ENCODE measurements at regions not wholly inside any gene's neighbourhood (a gene's known extent, or its start where the extent isn't known, plus 50 kb on each side); places are given as distances from the start of the nearest gene placed in this dataset.

- no peak for DNase-seq
- no peak overlapping the region for H3K4me3 ChIP-seq (ENCODE audit: low read length)
- peaks cover 6% of the 10 kb centered on the region for H3K9me3 ChIP-seq (ENCODE audit: control insufficient read depth, low read depth, low read length)
- H3K27ac ChIP-seq (ENCODE audit: low read length): no peak overlapping the region
- WGBS (ENCODE audit: insufficient coverage, low lambda C conversion rate): no CpG with 5 or more reads among the region's 1 CpG
- H3K4me1 ChIP-seq (ENCODE audit: control insufficient read depth, insufficient read depth, low read length): no peaks in the 10 kb centered on the region
- no peaks in the 10 kb centered on the region for H3K27me3 ChIP-seq (ENCODE audit: control insufficient read depth, insufficient read depth, low read length)
- no peaks in the 10 kb centered on the region for H3K36me3 ChIP-seq (ENCODE audit: control insufficient read depth, insufficient read depth, low read length)
These were observed 541.7 kb upstream of the PBX1 start for GRCh38 chr1:164017239-164017638.

- WGBS (ENCODE audit: insufficient coverage, low lambda C conversion rate): no CpG with 5 or more reads among the region's 2 CpGs
- H3K27me3 ChIP-seq (ENCODE audit: control insufficient read depth, insufficient read depth, low read length): no peaks in the 10 kb centered on the region
- no peak for DNase-seq
- peaks cover 6% of the 10 kb centered on the region for H3K9me3 ChIP-seq (ENCODE audit: control insufficient read depth, low read depth, low read length)
- no peaks in the 10 kb centered on the region for H3K4me1 ChIP-seq (ENCODE audit: control insufficient read depth, insufficient read depth, low read length)
- H3K36me3 ChIP-seq (ENCODE audit: control insufficient read depth, insufficient read depth, low read length): no peaks in the 10 kb centered on the region
- no peak overlapping the region for H3K4me3 ChIP-seq (ENCODE audit: low read length)
- H3K27ac ChIP-seq (ENCODE audit: low read length): no peak overlapping the region
These were observed 538.6 kb upstream of the PBX1 start for GRCh38 chr1:164020391-164020790.

GRCh38 chr1:164021813-164022212 lies 537.2 kb upstream of the PBX1 start:
- Histone ChIP-seq H3K27ac (ENCODE audit: low read length) (no peak overlapping the region), H3K27me3 (ENCODE audit: control insufficient read depth, insufficient read depth, low read length) (no peaks in the 10 kb centered on the region), H3K36me3 (ENCODE audit: control insufficient read depth, insufficient read depth, low read length) (no peaks in the 10 kb centered on the region), H3K4me3 (ENCODE audit: low read length) (no peak overlapping the region), H3K4me1 (ENCODE audit: control insufficient read depth, insufficient read depth, low read length) (no peaks in the 10 kb centered on the region), H3K9me3 (ENCODE audit: control insufficient read depth, low read depth, low read length) (peaks cover 6% of the 10 kb centered on the region)
- no peak for DNase-seq
- WGBS (ENCODE audit: insufficient coverage, low lambda C conversion rate): no CpG with 5 or more reads among the region's 1 CpG

GRCh38 chr1:164033782-164034181 lies 525.2 kb upstream of the PBX1 start:
- Histone ChIP-seq H3K4me3 (ENCODE audit: low read length) (no peak overlapping the region), H3K27ac (ENCODE audit: low read length) (no peak overlapping the region), H3K4me1 (ENCODE audit: control insufficient read depth, insufficient read depth, low read length) (no peaks in the 10 kb centered on the region), H3K9me3 (ENCODE audit: control insufficient read depth, low read depth, low read length) (no peaks in the 10 kb centered on the region), H3K36me3 (ENCODE audit: control insufficient read depth, insufficient read depth, low read length) (no peaks in the 10 kb centered on the region), H3K27me3 (ENCODE audit: control insufficient read depth, insufficient read depth, low read length) (no peaks in the 10 kb centered on the region)
- WGBS (ENCODE audit: insufficient coverage, low lambda C conversion rate): no CpG with 5 or more reads among the region's 1 CpG
- no peak for DNase-seq

- H3K4me1 ChIP-seq (ENCODE audit: control insufficient read depth, insufficient read depth, low read length): no peaks in the 10 kb centered on the region
- no peaks in the 10 kb centered on the region for H3K36me3 ChIP-seq (ENCODE audit: control insufficient read depth, insufficient read depth, low read length)
- no CpG with 5 or more reads among the region's 1 CpG for WGBS (ENCODE audit: insufficient coverage, low lambda C conversion rate)
- no peaks in the 10 kb centered on the region for H3K27me3 ChIP-seq (ENCODE audit: control insufficient read depth, insufficient read depth, low read length)
- H3K27ac ChIP-seq (ENCODE audit: low read length): no peak overlapping the region
- H3K9me3 ChIP-seq (ENCODE audit: control insufficient read depth, low read depth, low read length): no peaks in the 10 kb centered on the region
- no peak for DNase-seq
- no peak overlapping the region for H3K4me3 ChIP-seq (ENCODE audit: low read length)
These were observed 518.2 kb upstream of the PBX1 start for GRCh38 chr1:164040754-164041153.

- no peak for DNase-seq
These were observed 507.2 kb upstream of the PBX1 start for GRCh38 chr1:164051782-164052181.

GRCh38 chr1:164054331-164054730 lies 504.7 kb upstream of the PBX1 start:
- Histone ChIP-seq H3K27ac (ENCODE audit: low read length) (no peak overlapping the region), H3K36me3 (ENCODE audit: control insufficient read depth, insufficient read depth, low read length) (no peaks in the 10 kb centered on the region), H3K4me1 (ENCODE audit: control insufficient read depth, insufficient read depth, low read length) (no peaks in the 10 kb centered on the region), H3K27me3 (ENCODE audit: control insufficient read depth, insufficient read depth, low read length) (no peaks in the 10 kb centered on the region), H3K9me3 (ENCODE audit: control insufficient read depth, low read depth, low read length) (no peaks in the 10 kb centered on the region), H3K4me3 (ENCODE audit: low read length) (no peak overlapping the region)
- WGBS (ENCODE audit: insufficient coverage, low lambda C conversion rate): 82% methylated on average over 2 of the region's 4 CpGs
- DNase-seq: no peak

More at GRCh38 chr1:164051782-164052181, 507.2 kb upstream of the PBX1 start:
- no peaks in the 10 kb centered on the region for H3K27me3 ChIP-seq (ENCODE audit: control insufficient read depth, insufficient read depth, low read length)
- no peak overlapping the region for H3K27ac ChIP-seq (ENCODE audit: low read length)
- no peaks in the 10 kb centered on the region for H3K36me3 ChIP-seq (ENCODE audit: control insufficient read depth, insufficient read depth, low read length)
- no peaks in the 10 kb centered on the region for H3K9me3 ChIP-seq (ENCODE audit: control insufficient read depth, low read depth, low read length)
- H3K4me1 ChIP-seq (ENCODE audit: control insufficient read depth, insufficient read depth, low read length): no peaks in the 10 kb centered on the region
- H3K4me3 ChIP-seq (ENCODE audit: low read length): no peak overlapping the region
- WGBS (ENCODE audit: insufficient coverage, low lambda C conversion rate): no CpG with 5 or more reads among the region's 1 CpG

GRCh38 chr1:164058198-164058597 lies 500.8 kb upstream of the PBX1 start:
- Histone ChIP-seq H3K4me3 (ENCODE audit: low read length) (no peak overlapping the region), H3K9me3 (ENCODE audit: control insufficient read depth, low read depth, low read length) (no peaks in the 10 kb centered on the region), H3K4me1 (ENCODE audit: control insufficient read depth, insufficient read depth, low read length) (no peaks in the 10 kb centered on the region), H3K27me3 (ENCODE audit: control insufficient read depth, insufficient read depth, low read length) (no peaks in the 10 kb centered on the region), H3K27ac (ENCODE audit: low read length) (no peak overlapping the region), H3K36me3 (ENCODE audit: control insufficient read depth, insufficient read depth, low read length) (no peaks in the 10 kb centered on the region)
- no peak for DNase-seq
- WGBS (ENCODE audit: insufficient coverage, low lambda C conversion rate): no CpG with 5 or more reads among the region's 4 CpGs

GRCh38 chr1:164061528-164061927 lies 497.5 kb upstream of the PBX1 start:
- Histone ChIP-seq H3K4me3 (ENCODE audit: low read length) (no peak overlapping the region), H3K27ac (ENCODE audit: low read length) (no peak overlapping the region), H3K36me3 (ENCODE audit: control insufficient read depth, insufficient read depth, low read length) (no peaks in the 10 kb centered on the region), H3K27me3 (ENCODE audit: control insufficient read depth, insufficient read depth, low read length) (no peaks in the 10 kb centered on the region), H3K9me3 (ENCODE audit: control insufficient read depth, low read depth, low read length) (no peaks in the 10 kb centered on the region), H3K4me1 (ENCODE audit: control insufficient read depth, insufficient read depth, low read length) (no peaks in the 10 kb centered on the region)
- WGBS (ENCODE audit: insufficient coverage, low lambda C conversion rate): no CpG with 5 or more reads among the region's 3 CpGs
- no peak for DNase-seq

- Histone ChIP-seq H3K4me1 (ENCODE audit: control insufficient read depth, insufficient read depth, low read length) (no peaks in the 10 kb centered on the region), H3K9me3 (ENCODE audit: control insufficient read depth, low read depth, low read length) (no peaks in the 10 kb centered on the region), H3K4me3 (ENCODE audit: low read length) (no peak overlapping the region), H3K36me3 (ENCODE audit: control insufficient read depth, insufficient read depth, low read length) (no peaks in the 10 kb centered on the region), H3K27me3 (ENCODE audit: control insufficient read depth, insufficient read depth, low read length) (no peaks in the 10 kb centered on the region), H3K27ac (ENCODE audit: low read length) (no peak overlapping the region)
- WGBS (ENCODE audit: insufficient coverage, low lambda C conversion rate): 40% methylated on average over 1 of the region's 2 CpGs
- no peak for DNase-seq
These were observed 494.5 kb upstream of the PBX1 start for GRCh38 chr1:164064501-164064900.

GRCh38 chr1:164071288-164071687 lies 487.7 kb upstream of the PBX1 start:
- 100% methylated on average over 2 of the region's 2 CpGs for WGBS (ENCODE audit: insufficient coverage, low lambda C conversion rate)
- H3K27ac ChIP-seq (ENCODE audit: low read length): no peak overlapping the region
- H3K36me3 ChIP-seq (ENCODE audit: control insufficient read depth, insufficient read depth, low read length): no peaks in the 10 kb centered on the region
- peaks cover 6% of the 10 kb centered on the region for H3K9me3 ChIP-seq (ENCODE audit: control insufficient read depth, low read depth, low read length)
- no peaks in the 10 kb centered on the region for H3K4me1 ChIP-seq (ENCODE audit: control insufficient read depth, insufficient read depth, low read length)
- H3K27me3 ChIP-seq (ENCODE audit: control insufficient read depth, insufficient read depth, low read length): no peaks in the 10 kb centered on the region
- DNase-seq: no peak
- no peak overlapping the region for H3K4me3 ChIP-seq (ENCODE audit: low read length)

All from large intestine (tissue), 3 donors.